Liver (tissue), 8 donors: ENCODE measurements at regions not wholly inside any gene's neighbourhood (a gene's known extent, or its start where the extent isn't known, plus 50 kb on each side); places are given as distances from the start of the nearest gene placed in this dataset.

Experiments
- DNase-seq: peaks from one replicate; pipeline ENCODE4 v3.0.0-alpha.2; 2017; ENCODE audit warnings: low spot score
- H3K27ac ChIP-seq, 2 donors: one replicate each; pipeline ENCODE4 v1.7.0; 2013; ENCODE audit warnings: inconsistent platforms in 2 of 2, low read length in 2 of 2, control low read depth in 1 of 2, low read depth in 1 of 2, mild to moderate bottlenecking in 1 of 2
- H3K27me3 ChIP-seq, 4 donors: one replicate each; pipeline versions ENCODE4 v1.6.1 to v1.7.0; 2013; ENCODE audit warnings: low read length in 3 of 4, inconsistent platforms in 1 of 4, mild to moderate bottlenecking in 1 of 4, moderate library complexity in 1 of 4; ENCODE audit not compliant: control insufficient read depth in 4 of 4, insufficient read depth in 4 of 4
- H3K36me3 ChIP-seq, 4 donors: one replicate each; pipeline versions ENCODE4 v1.6.1 to v1.7.0; 2013; ENCODE audit warnings: low read length in 3 of 4, mild to moderate bottlenecking in 3 of 4, low read depth in 1 of 4, moderate library complexity in 1 of 4; ENCODE audit not compliant: control insufficient read depth in 4 of 4, insufficient read depth in 3 of 4
- H3K4me1 ChIP-seq, 4 donors: one replicate each; pipeline versions ENCODE4 v1.6.1 to v1.7.0; 2013; ENCODE audit warnings: low read length in 3 of 4, mild to moderate bottlenecking in 3 of 4, moderate library complexity in 1 of 4; ENCODE audit not compliant: control insufficient read depth in 4 of 4, insufficient read depth in 4 of 4
- H3K4me3 ChIP-seq, 3 donors: one replicate each; pipeline versions ENCODE4 v1.6.1 to v1.7.0; 2013; ENCODE audit warnings: low read length in 3 of 3, control low read depth in 1 of 3, low read depth in 1 of 3, mild to moderate bottlenecking in 1 of 3
- H3K9ac ChIP-seq, 2 donors: one replicate each; pipeline ENCODE4 v1.7.0; 2013; ENCODE audit warnings: low read length in 2 of 2, mild to moderate bottlenecking in 2 of 2, moderate library complexity in 2 of 2, control low read depth in 1 of 2, low read depth in 1 of 2
- H3K9me3 ChIP-seq, 4 donors: one replicate each; pipeline versions ENCODE4 v1.6.1 to v1.7.0; 2013; ENCODE audit warnings: low read length in 3 of 4; ENCODE audit not compliant: control insufficient read depth in 4 of 4
- ATF3 ChIP-seq: IDR thresholded peaks from 2 replicates; pipeline ENCODE4 v1.6.1; 2016; ENCODE audit warnings: antibody characterized with exemption
- CTCF ChIP-seq: fragments of 150-350 bp; IDR thresholded peaks from 2 replicates; pipeline ENCODE4 v1.5.1; 2017; ENCODE audit warnings: improper control_type of control experiment, low read depth, low read length; ENCODE audit not compliant: missing input control
- EGR1 ChIP-seq, 2 donors: IDR thresholded peaks; 2 replicates each; pipeline ENCODE4 v1.6.1; 2016 to 2018; ENCODE audit warnings: antibody characterized with exemption in 2 of 2, low read depth in 2 of 2
- FOXA1 ChIP-seq: IDR thresholded peaks from 2 replicates; pipeline ENCODE4 v1.6.1; 2016; ENCODE audit warnings: antibody characterized with exemption
- FOXA2 ChIP-seq: IDR thresholded peaks from 2 replicates; pipeline ENCODE4 v1.6.1; 2016; ENCODE audit warnings: antibody characterized with exemption
- GABPA ChIP-seq, 2 donors: IDR thresholded peaks in 1 of 2; conservative IDR thresholded peaks in 1 of 2; 2 replicates each; pipeline ENCODE4 v1.6.1; 2016; ENCODE audit warnings: antibody characterized with exemption in 2 of 2, mild to moderate bottlenecking in 1 of 2, moderate library complexity in 1 of 2
- HNF4A ChIP-seq, 2 donors: conservative IDR thresholded peaks; 2 replicates each; pipeline ENCODE4 v1.6.1; 2016; ENCODE audit warnings: antibody characterized with exemption in 2 of 2, mild to moderate bottlenecking in 2 of 2
- HNF4G ChIP-seq: IDR thresholded peaks from 2 replicates; pipeline ENCODE4 v1.6.1; 2016; ENCODE audit warnings: antibody characterized with exemption
- JUND ChIP-seq, 2 donors: IDR thresholded peaks; 2 replicates each; pipeline ENCODE4 v1.6.1; 2016; ENCODE audit warnings: antibody characterized with exemption in 2 of 2
- MAX ChIP-seq: IDR thresholded peaks from 2 replicates; pipeline ENCODE4 v1.6.1; 2016; ENCODE audit warnings: antibody characterized with exemption
- NR2F2 ChIP-seq: IDR thresholded peaks from 2 replicates; pipeline ENCODE4 v1.6.1; 2016; ENCODE audit warnings: antibody characterized with exemption
- RAD21 ChIP-seq, 2 donors: IDR thresholded peaks; 2 replicates each; pipeline ENCODE4 v1.6.1; 2016; ENCODE audit warnings: antibody characterized with exemption in 2 of 2, mild to moderate bottlenecking in 2 of 2
- REST ChIP-seq: IDR thresholded peaks from 2 replicates; pipeline ENCODE4 v1.6.1; 2016; ENCODE audit warnings: antibody characterized with exemption, mild to moderate bottlenecking
- RXRA ChIP-seq, 2 donors: IDR thresholded peaks; 2 replicates each; pipeline ENCODE4 v1.6.1; 2017 to 2018; ENCODE audit warnings: antibody characterized with exemption in 2 of 2, mild to moderate bottlenecking in 1 of 2
- SP1 ChIP-seq: IDR thresholded peaks from 2 replicates; pipeline ENCODE4 v1.6.1; 2018; ENCODE audit warnings: antibody characterized with exemption, mild to moderate bottlenecking
- ZBTB33 ChIP-seq: IDR thresholded peaks from 2 replicates; pipeline ENCODE4 v1.6.1; 2016; ENCODE audit warnings: antibody characterized with exemption
- WGBS: extraction: QIAGEN DNeasy Blood & Tissue Kit; methylation state at CpG from one replicate; pipeline ENCODE4 v1.1.7; 2013; 5-methylcytosine and 5-hydroxymethylcytosine counted together
- donor health status: healthy.
- donor health status: healthy.
- donor health status: healthy.
- donor health status: healthy.
- donor health status: healthy.

- H3K9ac ChIP-seq = peak overlapping the region in 1 of 2 donors; percentile 5
- TF ChIP-seq REST = no peak
- peak; percentile 57 for TF ChIP-seq CTCF
- peak; percentile 88 to 90 for TF ChIP-seq RAD21 (IDR thresholded peaks at IDR 0.05)
- TF ChIP-seq MAX = no peak
- TF ChIP-seq GABPA (IDR thresholded peaks at IDR 0.05 in 1 of 2, conservative IDR thresholded peaks at IDR 0.05 in 1 of 2) = no peak
- H3K27me3 ChIP-seq = no peaks in the 10 kb centered on the region
- no peaks in the 10 kb centered on the region for H3K36me3 ChIP-seq
- WGBS = 66% methylated on average over 5 of the region's 5 CpGs
- no peak for DNase-seq
- no peak overlapping the region for H3K27ac ChIP-seq
- H3K4me1 ChIP-seq = peaks cover 6 to 17% (median 11%) of the 10 kb centered on the region in 4 donors
- H3K4me3 ChIP-seq = no peak overlapping the region
- peaks cover 0 to 5% (median 3%) of the 10 kb centered on the region in 4 donors for H3K9me3 ChIP-seq
Observed at GRCh38 chr13:50531917-50532899, 311.3 kb downstream of the DLEU7 start.

- Histone ChIP-seq H3K9ac (no peak overlapping the region), H3K4me1 (peaks cover 0 to 11% (median 6%) of the 10 kb centered on the region in 4 donors), H3K36me3 (no peaks in the 10 kb centered on the region), H3K27me3 (no peaks in the 10 kb centered on the region), H3K4me3 (no peak overlapping the region), H3K27ac (no peak overlapping the region), H3K9me3 (peaks cover 0 to 5% (median 3%) of the 10 kb centered on the region in 4 donors)
- DNase-seq = no peak
- TF ChIP-seq GABPA (IDR thresholded peaks at IDR 0.05 in 1 of 2, conservative IDR thresholded peaks at IDR 0.05 in 1 of 2) (no peak), EGR1 (IDR thresholded peaks at IDR 0.05; ENCODE audit: low read depth in 2 of 2) (no peak), JUND (IDR thresholded peaks at IDR 0.05) (no peak), MAX (no peak), ATF3 (no peak), CTCF (no peak), ZBTB33 (no peak), RXRA (IDR thresholded peaks at IDR 0.05) (no peak), SP1 (no peak), FOXA1 (no peak), RAD21 (IDR thresholded peaks at IDR 0.05) (no peak), FOXA2 (no peak), HNF4G (no peak), NR2F2 (no peak), HNF4A (conservative IDR thresholded peaks at IDR 0.05) (no peak)
Observed at GRCh38 chr13:50535050-50535449, 308.4 kb downstream of the DLEU7 start.
